NCI-H2196 (cell line): ENCODE measurements at regions not wholly inside any gene's neighbourhood (a gene's known extent, or its start where the extent isn't known, plus 50 kb on each side); places are given as distances from the start of the nearest gene placed in this dataset.
"Not testable (repeated sequence)": the region's sequence is repeated elsewhere in the genome, so short reads cannot be mapped to it uniquely, and the experiment has no call there.

Experiments
- DNase-seq: peaks from one replicate; lab custom pipeline; 2025; ENCODE audit not compliant: unreplicated experiment; lab: John Stamatoyannopoulos, UW

DNA sequence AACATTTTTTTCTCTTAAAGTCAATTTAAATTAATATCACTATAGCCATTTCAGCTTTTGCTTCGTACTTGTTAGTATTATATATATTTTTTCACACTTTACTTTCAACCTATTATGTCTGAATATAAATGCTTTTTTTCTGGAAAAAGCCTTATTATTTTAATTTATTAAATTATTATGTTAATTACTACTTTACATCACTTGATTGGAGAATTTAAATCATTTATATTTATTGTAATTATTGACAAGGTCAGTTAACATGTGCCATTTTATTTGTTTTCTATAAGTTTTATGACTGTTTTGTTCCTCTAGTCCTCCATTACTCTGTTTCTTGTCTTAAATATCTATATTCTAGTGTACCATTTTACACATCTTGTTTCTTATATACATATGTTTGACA, 1333.4 kb upstream of the MIR17HG start:
- no peak for DNase-seq

- no peak for DNase-seq
Observed at GRCh38 chr13:90015565-90016507, 1331.7 kb upstream of the MIR17HG start.

DNA sequence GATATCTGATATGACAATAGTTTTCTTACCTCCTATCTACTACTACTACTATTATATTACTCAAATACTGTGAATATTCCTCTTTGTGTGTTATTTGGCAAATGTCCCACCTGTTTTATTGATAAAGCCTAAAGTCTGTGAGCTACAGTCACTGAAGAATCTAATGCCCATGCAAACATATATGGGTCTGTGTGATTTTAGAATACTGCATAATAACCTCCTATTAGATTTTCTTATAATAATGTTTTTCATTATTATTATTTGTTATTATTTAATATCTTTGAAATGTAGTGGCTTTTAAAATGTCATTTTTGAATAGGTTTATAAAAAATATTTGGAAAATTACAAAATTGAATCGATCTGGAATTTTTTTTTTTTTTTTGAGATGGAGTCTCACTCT, 1330.8 kb upstream of the MIR17HG start:
- no peak for DNase-seq

DNA sequence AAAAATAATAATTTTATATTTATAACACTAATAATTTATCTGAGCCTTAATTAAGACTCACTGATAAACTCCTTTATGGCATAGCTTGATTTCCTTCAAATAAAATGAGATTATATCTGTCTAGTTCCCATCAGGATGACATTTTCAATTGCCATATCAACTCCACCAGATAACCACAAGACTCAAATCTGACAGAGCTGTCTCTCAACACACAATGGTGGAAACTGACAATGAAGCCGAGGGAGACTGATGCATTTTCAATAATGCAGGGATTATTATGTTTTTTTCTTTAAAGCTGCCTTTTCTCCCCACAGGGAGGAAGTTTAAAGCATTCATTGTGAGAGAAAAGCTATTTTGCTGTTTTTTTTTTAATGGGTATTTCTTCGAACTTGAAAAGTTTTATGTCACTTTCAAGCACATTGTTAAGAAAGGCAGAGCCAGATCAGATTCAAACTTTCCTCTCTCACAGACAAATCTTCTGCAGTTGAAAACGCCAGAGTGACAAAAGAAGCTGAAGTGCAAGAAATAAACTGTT, 1326.9 kb upstream of the MIR17HG start:
- no peak for DNase-seq

- DNase-seq: no peak
Observed at GRCh38 chr13:90027409-90027808, 1320.1 kb upstream of the MIR17HG start.

DNA sequence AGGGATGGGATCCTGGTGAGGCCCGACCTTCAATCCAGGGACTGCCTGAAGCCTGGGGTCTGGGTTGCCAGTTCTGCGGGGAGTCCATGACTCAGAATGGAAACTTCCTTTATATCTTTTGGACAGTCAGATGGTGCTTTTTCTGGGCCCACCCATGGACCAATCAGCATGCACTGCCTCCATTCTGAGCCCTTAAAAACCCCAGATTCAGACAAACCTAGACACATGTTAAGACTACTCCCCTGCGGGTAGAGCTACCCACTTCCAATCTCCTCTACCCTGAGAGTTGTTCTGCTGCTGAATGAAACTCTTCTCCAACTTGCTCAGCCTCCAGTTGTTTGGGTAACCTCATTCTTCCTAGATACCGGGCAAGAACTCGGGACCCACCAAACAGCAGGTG, 1315.2 kb upstream of the MIR17HG start:
- no peak for DNase-seq

GRCh38 chr13:90032841-90033493, 1314.5 kb upstream of the MIR17HG start:
- no peak for DNase-seq

- DNase-seq: no peak
Observed at GRCh38 chr13:90039516-90039915, 1308.0 kb upstream of the MIR17HG start.

DNA sequence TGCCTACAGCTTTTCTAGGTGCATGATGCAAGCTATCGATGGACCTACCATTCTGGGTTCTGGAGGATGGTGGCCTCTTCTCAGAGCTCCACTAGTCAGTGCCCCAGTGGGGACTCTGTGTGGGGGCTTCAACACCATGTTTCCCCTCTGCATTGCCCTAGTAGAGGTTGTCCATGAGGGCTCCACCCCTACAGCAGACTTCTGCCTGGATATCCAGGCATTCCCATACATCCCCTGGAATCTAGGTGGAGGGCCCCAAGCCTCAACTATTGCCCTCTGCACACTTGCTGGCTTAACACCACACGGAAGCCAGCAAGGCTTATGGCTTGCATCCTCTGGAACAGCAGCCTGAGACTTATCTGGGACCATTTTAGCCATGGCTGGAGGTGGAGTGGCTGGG, 1299.9 kb upstream of the MIR17HG start:
- no peak for DNase-seq

DNA sequence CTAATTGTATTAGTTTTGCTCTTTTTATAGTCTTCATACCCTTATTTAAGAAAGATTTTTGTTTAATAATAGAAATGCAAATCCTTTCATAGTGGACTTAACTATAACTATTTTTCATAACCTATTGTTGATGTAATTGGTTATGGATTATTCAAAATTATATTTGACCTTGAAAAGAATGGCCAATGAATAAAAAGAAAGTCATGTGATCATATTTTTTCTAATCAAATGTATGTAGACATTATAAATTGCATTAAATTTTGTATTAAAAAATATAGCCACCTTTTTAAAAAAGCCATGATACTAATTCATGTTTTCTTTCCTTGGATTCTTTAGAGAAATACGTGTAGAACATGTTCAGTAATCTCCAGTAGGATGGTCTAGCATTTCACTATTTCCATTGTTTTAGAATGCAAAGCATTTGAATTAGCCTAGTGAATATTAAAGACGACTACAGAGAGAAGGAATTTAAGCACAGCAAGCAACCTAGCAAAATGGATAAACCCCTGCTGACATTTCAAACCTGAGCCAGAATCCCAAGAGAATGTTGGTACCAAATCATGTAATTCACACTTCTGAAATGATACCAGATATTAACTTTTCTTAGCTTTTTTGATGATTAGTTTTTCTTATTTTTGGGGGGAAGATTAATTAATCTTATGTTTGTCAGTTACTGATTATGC, 1297.4 kb upstream of the MIR17HG start:
- DNase-seq: no peak

DNA sequence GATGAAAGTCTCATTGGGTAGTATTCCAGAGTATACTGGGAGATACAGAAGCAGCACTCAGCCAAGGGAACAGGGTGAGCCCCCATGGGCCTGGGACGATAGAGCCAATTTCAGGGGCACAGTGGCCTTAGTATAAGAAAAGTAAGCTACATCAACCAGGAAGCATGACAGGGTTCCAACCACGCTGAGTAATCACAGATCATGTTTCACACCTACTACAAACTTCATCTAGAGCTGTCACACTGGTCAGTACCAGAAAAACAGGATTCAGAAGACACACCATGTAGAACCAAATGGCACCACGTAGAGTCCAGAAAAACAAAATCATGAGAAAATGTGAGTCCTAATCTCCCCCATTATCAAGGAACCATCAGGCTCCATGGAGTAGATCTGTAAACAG, 1292.4 kb upstream of the MIR17HG start:
- DNase-seq: no peak

- DNase-seq: no peak
Observed at GRCh38 chr13:90055760-90056159, 1291.7 kb upstream of the MIR17HG start.

GRCh38 chr13:90064226-90064625, 1283.3 kb upstream of the MIR17HG start:
- not testable (repeated sequence) for DNase-seq

GRCh38 chr13:90068658-90069057, 1278.8 kb upstream of the MIR17HG start:
- DNase-seq: no peak

DNA sequence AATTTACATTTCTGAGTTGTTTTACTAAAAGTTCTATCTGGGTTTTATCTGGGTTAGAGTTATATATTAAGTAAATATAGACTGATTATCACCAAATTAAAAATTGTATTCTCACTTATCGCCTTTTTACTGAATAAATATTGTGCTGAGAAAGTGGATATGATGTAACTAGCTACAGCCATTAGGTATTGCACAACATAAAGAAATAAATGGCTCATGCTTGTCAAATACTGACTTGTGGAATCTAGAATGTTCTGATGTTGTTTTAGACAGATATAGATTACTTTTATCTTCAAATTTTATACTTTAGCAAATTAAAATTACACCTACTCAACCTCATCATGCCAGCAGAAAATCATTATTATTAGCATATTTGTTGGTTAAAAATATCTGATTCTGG, 1277.1 kb upstream of the MIR17HG start:
- DNase-seq: no peak

DNA sequence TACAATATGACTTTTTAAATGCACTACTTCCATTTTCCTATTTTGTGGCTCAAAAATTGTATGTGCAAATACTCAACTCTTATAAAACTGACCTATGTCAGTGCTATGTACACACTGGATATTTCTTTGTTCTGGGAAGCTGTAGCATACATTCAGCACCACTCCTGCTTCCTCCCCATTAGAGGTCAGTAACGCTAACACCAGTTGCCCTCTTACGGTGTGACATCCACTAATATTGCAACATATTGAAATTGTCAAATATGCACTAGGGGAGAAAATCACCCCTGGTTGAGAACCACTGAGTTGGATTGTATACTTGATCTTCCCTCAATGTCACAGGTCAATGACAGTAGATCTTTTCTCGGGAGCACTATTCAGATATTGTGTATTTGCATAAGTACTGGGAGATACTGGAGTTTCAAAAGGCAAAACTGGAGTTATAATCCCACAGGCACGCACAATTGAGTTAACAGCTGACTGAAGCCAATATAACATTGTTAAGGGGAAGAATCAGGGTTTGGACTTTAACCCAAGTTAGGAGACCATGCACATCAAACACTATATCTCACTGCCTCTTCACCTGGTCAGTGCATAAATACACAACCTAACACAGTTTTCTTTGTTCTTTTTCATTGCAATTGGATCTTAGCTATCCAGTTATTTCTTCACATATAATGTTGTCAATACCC, 1276.5 kb upstream of the MIR17HG start:
- DNase-seq: no peak

DNA sequence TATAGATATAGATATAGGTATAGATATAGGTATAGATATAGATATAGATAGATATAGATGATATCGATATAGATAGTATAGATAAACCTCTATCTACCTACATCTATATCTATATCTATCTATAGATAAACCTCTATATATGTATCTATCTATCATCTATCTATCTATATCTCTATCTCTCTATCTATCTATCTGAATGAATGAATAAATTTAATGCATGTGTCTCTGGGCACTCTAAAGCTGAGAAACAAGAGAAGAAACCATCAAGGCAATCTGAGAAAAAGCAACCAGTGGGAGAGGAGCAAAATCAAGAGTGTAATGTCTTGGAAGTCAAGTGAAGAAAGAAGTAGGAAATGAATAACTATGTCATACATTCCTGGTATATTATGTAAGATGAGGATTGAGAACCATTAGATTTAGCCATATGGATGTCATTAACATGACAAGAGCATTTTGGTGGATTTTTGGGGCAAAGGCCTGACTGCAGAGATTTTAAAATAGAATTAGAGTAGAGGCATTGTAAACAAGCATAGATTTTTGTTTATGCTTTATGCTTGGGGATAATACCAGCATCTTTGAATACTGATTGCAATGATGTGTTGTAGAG, 1262.7 kb upstream of the MIR17HG start:
- DNase-seq: no peak

DNA sequence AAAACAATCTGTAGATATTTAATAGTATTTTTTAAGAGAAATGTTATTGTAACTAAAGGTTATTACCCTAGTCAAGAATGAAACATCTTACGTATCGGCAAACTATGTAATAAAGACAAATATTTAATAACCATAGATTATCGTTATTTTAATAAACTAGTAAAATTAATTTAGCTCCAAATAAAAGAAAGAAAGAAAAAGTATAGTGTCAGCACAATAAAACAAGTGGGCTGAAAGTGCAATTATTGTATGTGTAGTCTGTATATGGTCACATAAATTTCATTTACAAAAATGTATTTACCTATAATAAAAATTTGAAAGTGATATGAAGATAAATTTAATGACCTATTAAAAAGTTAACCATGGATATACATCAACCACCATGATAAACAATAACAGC, 1258.4 kb upstream of the MIR17HG start:
- no peak for DNase-seq

- DNase-seq: no peak
Observed at GRCh38 chr13:90091611-90092010, 1255.9 kb upstream of the MIR17HG start.

DNA sequence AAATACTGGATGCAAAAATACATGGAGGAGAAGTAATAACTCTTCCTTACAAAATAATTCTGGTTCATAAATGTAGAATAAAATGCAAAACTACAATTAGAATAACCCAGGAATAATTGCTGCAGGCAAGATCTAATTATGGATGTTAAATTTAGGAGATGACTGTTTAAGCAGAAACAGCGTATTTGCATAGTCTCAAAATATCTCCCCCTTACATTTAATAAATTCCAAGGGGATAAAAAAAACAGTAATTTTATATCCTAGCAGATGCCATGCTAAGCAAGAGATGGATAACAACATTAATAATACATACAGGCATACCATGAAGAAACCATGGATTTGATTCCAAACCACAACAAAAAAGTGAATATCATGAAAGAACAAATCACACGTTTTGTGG, 1253.1 kb upstream of the MIR17HG start:
- no peak for DNase-seq

DNA sequence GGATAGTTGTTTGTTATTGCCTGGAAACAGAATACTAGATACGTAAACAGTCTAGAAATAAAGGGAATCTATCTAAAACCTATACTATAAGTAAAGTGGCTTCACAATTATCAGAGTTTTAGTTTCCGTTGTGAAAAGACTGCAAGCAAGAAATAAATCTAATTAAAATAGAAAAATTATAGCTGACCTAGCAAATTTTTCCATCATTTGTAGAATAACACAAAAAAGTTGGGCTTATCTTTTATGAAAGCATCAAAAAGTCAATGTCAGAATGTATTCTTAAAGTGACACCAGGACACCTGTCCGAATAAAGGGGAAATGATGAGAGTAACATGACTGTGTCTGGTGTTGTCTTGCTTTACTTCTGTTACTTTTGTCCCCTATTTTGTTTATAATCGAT, 1248.9 kb upstream of the MIR17HG start:
- no peak for DNase-seq
